SK-N-SH treated with all-trans-retinoic acid at 6 μM for 48 hours (cell line): ENCODE measurements at regions not wholly inside any gene's neighbourhood (a gene's known extent, or its start where the extent isn't known, plus 50 kb on each side); places are given as distances from the start of the nearest gene placed in this dataset.

Experiments used
- ESRRG ChIP-seq: fragments of 250-450 bp; sonication (Bioruptor Pico); IDR thresholded peaks from 2 replicates; pipeline ENCODE4 v1.6.1; 2021; ENCODE audit warnings: mild to moderate bottlenecking
- GLIS3 ChIP-seq: fragments of 250-450 bp; sonication (Bioruptor Pico); IDR thresholded peaks from 2 replicates; pipeline ENCODE4 v1.5.0; 2020; ENCODE audit warnings: mild to moderate bottlenecking, moderate library complexity
- PPARA ChIP-seq: fragments of 250-450 bp; sonication (Bioruptor Pico); IDR thresholded peaks from 2 replicates; pipeline ENCODE4 v1.5.0; 2020; ENCODE audit warnings: mild to moderate bottlenecking, borderline replicate concordance
- RARB ChIP-seq: fragments of 250-450 bp; sonication (Bioruptor Pico); IDR thresholded peaks from 2 replicates; pipeline ENCODE4 v1.8.0; 2021; ENCODE audit warnings: mild to moderate bottlenecking, moderate library complexity
- ZC3H10 ChIP-seq: fragments of 250-450 bp; sonication (Bioruptor Pico); IDR thresholded peaks from 2 replicates; pipeline ENCODE4 v1.5.1; 2021; ENCODE audit warnings: mild to moderate bottlenecking, moderate library complexity
- ZFP3 ChIP-seq: fragments of 250-450 bp; sonication (Bioruptor Pico); IDR thresholded peaks from 2 replicates; pipeline ENCODE4 v1.5.0; 2020; ENCODE audit warnings: mild to moderate bottlenecking, moderate library complexity
- ZNF70 ChIP-seq: fragments of 450-650 bp; formaldehyde crosslinking; IDR thresholded peaks from 2 replicates; pipeline ENCODE4 v1.5.0; 2020; ENCODE audit warnings: mild to moderate bottlenecking, moderate library complexity
- TF ChIP-seq, protein P1 (sequence below): fragments of 250-450 bp; sonication (Bioruptor Pico); IDR thresholded peaks from 2 replicates; pipeline ENCODE4 v1.5.1; 2020; ENCODE audit warnings: low read depth, mild to moderate bottlenecking, moderate library complexity
- TF ChIP-seq, protein P2 (sequence below): fragments of 250-450 bp; sonication (Bioruptor Pico); IDR thresholded peaks from 2 replicates; pipeline ENCODE4 v1.5.1; 2021; ENCODE audit warnings: mild to moderate bottlenecking, moderate library complexity
- TF ChIP-seq, protein P3 (sequence below): fragments of 250-450 bp; sonication (Bioruptor Pico); IDR thresholded peaks from 2 replicates; pipeline ENCODE4 v1.8.0; 2020; ENCODE audit warnings: mild to moderate bottlenecking, moderate library complexity, borderline replicate concordance
- TF ChIP-seq, protein P4 (sequence below): fragments of 250-450 bp; sonication (Bioruptor Pico); IDR thresholded peaks from 2 replicates; pipeline ENCODE4 v1.8.0; 2021; ENCODE audit warnings: low read depth, mild to moderate bottlenecking, moderate library complexity, borderline replicate concordance

DNA sequence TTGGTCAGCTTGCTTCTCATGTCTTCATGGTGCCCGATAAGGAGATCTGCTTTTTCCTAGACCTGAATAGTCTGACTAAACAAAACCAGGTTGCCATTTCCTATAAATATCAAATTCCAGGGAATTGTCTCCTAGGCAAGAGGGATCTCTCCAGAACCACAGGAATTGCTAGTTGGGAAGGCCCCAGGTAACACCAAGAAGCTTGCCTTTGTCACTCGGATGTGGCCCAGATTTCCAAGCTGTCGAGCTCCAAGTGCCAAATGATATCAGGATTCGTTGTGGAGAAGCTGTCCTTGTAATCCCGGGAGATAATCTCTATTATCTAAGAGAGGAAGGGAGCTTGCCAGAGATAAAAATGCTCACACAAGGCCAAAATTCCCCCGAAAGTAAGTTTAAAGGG, 1288.5 kb upstream of the AUTS2 start:
- TF ChIP-seq, protein P1, sequence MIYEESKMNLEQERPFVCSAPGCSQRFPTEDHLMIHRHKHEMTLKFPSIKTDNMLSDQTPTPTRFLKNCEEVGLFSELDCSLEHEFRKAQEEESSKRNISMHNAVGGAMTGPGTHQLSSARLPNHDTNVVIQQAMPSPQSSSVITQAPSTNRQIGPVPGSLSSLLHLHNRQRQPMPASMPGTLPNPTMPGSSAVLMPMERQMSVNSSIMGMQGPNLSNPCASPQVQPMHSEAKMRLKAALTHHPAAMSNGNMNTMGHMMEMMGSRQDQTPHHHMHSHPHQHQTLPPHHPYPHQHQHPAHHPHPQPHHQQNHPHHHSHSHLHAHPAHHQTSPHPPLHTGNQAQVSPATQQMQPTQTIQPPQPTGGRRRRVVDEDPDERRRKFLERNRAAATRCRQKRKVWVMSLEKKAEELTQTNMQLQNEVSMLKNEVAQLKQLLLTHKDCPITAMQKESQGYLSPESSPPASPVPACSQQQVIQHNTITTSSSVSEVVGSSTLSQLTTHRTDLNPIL (CRISPR knock-in tag), result no peak
- TF ChIP-seq GLIS3, result no peak
- TF ChIP-seq, protein P2, sequence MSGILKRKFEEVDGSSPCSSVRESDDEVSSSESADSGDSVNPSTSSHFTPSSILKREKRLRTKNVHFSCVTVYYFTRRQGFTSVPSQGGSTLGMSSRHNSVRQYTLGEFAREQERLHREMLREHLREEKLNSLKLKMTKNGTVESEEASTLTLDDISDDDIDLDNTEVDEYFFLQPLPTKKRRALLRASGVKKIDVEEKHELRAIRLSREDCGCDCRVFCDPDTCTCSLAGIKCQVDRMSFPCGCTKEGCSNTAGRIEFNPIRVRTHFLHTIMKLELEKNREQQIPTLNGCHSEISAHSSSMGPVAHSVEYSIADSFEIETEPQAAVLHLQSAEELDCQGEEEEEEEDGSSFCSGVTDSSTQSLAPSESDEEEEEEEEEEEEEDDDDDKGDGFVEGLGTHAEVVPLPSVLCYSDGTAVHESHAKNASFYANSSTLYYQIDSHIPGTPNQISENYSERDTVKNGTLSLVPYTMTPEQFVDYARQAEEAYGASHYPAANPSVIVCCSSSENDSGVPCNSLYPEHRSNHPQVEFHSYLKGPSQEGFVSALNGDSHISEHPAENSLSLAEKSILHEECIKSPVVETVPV (CRISPR knock-in tag), result no peak
- TF ChIP-seq ESRRG, result no peak
- TF ChIP-seq RARB (CRISPR knock-in tag), result no peak
- no peak for TF ChIP-seq ZNF70 (CRISPR knock-in tag)
- no peak for TF ChIP-seq ZC3H10 (CRISPR knock-in tag)
- TF ChIP-seq, protein P3, sequence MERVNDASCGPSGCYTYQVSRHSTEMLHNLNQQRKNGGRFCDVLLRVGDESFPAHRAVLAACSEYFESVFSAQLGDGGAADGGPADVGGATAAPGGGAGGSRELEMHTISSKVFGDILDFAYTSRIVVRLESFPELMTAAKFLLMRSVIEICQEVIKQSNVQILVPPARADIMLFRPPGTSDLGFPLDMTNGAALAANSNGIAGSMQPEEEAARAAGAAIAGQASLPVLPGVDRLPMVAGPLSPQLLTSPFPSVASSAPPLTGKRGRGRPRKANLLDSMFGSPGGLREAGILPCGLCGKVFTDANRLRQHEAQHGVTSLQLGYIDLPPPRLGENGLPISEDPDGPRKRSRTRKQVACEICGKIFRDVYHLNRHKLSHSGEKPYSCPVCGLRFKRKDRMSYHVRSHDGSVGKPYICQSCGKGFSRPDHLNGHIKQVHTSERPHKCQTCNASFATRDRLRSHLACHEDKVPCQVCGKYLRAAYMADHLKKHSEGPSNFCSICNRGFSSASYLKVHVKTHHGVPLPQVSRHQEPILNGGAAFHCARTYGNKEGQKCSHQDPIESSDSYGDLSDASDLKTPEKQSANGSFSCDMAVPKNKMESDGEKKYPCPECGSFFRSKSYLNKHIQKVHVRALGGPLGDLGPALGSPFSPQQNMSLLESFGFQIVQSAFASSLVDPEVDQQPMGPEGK (CRISPR knock-in tag), result no peak
- TF ChIP-seq PPARA (CRISPR knock-in tag), result no peak
- TF ChIP-seq, protein P4, sequence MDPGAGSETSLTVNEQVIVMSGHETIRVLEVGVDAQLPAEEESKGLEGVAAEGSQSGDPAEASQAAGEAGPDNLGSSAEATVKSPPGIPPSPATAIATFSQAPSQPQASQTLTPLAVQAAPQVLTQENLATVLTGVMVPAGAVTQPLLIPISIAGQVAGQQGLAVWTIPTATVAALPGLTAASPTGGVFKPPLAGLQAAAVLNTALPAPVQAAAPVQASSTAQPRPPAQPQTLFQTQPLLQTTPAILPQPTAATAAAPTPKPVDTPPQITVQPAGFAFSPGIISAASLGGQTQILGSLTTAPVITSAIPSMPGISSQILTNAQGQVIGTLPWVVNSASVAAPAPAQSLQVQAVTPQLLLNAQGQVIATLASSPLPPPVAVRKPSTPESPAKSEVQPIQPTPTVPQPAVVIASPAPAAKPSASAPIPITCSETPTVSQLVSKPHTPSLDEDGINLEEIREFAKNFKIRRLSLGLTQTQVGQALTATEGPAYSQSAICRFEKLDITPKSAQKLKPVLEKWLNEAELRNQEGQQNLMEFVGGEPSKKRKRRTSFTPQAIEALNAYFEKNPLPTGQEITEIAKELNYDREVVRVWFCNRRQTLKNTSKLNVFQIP (CRISPR knock-in tag), result no peak
- no peak for TF ChIP-seq ZFP3 (CRISPR knock-in tag)
